ENCODE measurements at regions not wholly inside any gene's neighbourhood (a gene's known extent, or its start where the extent isn't known, plus 50 kb on each side); places are given as distances from the start of the nearest gene placed in this dataset.

DNA sequence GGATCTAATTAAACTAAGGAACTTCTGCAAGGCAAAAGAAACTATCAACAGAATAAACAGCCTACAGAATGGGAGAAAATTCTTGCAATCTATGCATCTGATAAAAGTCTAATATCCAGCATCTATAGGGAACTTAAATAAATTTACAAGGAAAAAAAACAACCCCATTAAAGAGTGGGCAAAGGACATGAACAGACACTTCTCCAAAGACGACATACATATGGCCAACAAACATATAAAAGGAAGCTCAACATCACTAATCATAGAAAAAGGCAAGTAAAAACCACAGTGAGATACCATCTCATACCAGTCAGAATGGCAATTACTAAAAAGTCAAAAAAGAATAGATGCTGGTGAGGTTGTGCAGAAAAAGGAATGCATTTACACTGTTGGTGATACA lies 134.8 kb upstream of the PAQR3 start:
- Histone ChIP-seq H3K36me3 (ENCODE audit: insufficient read depth) (no peaks in the 10 kb centered on the region), H3K27ac (ENCODE audit: low read depth) (no peak overlapping the region), H3K4me1 (ENCODE audit: insufficient read depth) (no peaks in the 10 kb centered on the region), H3K4me3 (ENCODE audit: low read depth, low read length) (no peak overlapping the region)
- WGBS, result 94% methylated on average over 1 of the region's 1 CpG
- no peak for DNase-seq (ENCODE audit: extremely low spot score)

DNA sequence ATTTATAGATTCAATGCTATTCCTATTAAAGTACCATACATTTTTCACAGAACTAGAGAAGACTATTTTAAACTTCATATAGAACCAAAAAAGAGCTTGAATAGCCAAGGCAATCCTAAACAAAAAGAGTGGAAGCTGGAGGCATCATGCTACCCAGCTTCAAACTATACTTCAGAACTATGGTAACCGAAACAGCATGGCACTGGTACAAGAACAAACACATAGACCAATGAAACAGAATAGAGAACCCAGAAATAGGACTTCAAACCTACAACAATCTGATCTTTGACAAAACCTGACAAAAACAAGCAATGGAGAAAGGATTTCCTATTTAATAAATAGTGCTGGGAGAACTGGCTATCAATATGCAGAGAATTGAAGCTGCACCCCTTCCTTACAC lies 134.2 kb upstream of the PAQR3 start:
- Histone ChIP-seq H3K4me1 (ENCODE audit: insufficient read depth) (no peaks in the 10 kb centered on the region), H3K36me3 (ENCODE audit: insufficient read depth) (no peaks in the 10 kb centered on the region), H3K27ac (ENCODE audit: low read depth) (no peak overlapping the region), H3K4me3 (ENCODE audit: low read depth, low read length) (no peak overlapping the region)
- DNase-seq (ENCODE audit: extremely low spot score), result no peak
- WGBS, result 49% methylated on average over 1 of the region's 1 CpG

DNA sequence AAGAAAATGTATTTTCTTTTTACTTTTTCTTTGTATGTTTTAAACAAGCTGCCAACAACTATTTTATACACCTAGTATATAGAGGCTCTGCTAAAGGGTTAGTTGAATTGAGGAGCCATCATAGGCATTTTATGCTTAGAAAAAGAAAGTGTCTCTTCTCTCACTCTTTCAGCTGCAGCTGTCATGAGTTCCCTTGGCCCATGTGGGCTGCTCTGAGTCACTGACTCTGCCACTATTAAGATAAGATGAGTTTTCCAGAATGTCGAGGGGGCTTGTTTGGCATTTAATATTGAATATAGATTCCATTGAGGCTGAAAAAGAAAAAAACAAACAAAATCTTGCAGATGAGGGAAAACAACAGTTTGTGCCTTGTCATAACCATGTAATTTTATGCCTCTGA lies 126.0 kb upstream of the PAQR3 start:
- 18% methylated on average over 1 of the region's 1 CpG for WGBS
- Histone ChIP-seq H3K27ac (ENCODE audit: low read depth) (no peak overlapping the region), H3K4me3 (ENCODE audit: low read depth, low read length) (no peak overlapping the region), H3K36me3 (ENCODE audit: insufficient read depth) (no peaks in the 10 kb centered on the region), H3K4me1 (ENCODE audit: insufficient read depth) (no peaks in the 10 kb centered on the region)
- no peak for DNase-seq (ENCODE audit: extremely low spot score)

DNA sequence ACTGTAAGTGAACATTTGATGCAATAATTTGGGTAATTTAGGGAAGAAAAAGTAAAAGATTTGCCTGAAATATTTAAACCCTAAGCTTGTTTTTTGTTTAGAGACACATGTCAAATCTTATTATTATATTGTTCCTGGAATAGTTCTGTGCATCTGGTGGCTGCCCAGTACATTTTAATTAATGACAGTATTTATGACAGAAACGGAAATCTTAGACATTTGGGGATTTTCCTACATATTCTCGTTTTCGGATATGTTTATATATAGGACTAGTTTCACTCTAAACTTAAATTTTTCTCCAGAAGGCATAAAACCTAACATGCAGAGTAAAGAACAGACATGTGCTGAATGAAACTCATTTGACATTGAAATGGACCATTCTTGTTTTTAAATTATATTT lies 125.6 kb upstream of the PAQR3 start:
- Histone ChIP-seq H3K27ac (ENCODE audit: low read depth) (no peak overlapping the region), H3K4me1 (ENCODE audit: insufficient read depth) (no peaks in the 10 kb centered on the region), H3K4me3 (ENCODE audit: low read depth, low read length) (no peak overlapping the region), H3K36me3 (ENCODE audit: insufficient read depth) (no peaks in the 10 kb centered on the region)
- no peak for DNase-seq (ENCODE audit: extremely low spot score)
- 51% methylated on average over 3 of the region's 3 CpGs for WGBS

GRCh38 chr4:79059631-79060399 lies 120.6 kb upstream of the PAQR3 start:
- WGBS, result 96% methylated on average over 4 of the region's 4 CpGs
- H3K27ac ChIP-seq (ENCODE audit: low read depth), result no peak overlapping the region
- H3K36me3 ChIP-seq (ENCODE audit: insufficient read depth), result no peaks in the 10 kb centered on the region
- no peak for DNase-seq (ENCODE audit: extremely low spot score)
- no peak overlapping the region for H3K4me3 ChIP-seq (ENCODE audit: low read depth, low read length)
- no peaks in the 10 kb centered on the region for H3K4me1 ChIP-seq (ENCODE audit: insufficient read depth)

- no peaks in the 10 kb centered on the region for H3K4me1 ChIP-seq (ENCODE audit: insufficient read depth)
- no peak for DNase-seq (ENCODE audit: extremely low spot score)
- no peaks in the 10 kb centered on the region for H3K36me3 ChIP-seq (ENCODE audit: insufficient read depth)
- no peak overlapping the region for H3K4me3 ChIP-seq (ENCODE audit: low read depth, low read length)
- WGBS, result 94% methylated on average over 2 of the region's 2 CpGs
- H3K27ac ChIP-seq (ENCODE audit: low read depth), result no peak overlapping the region
Measured at GRCh38 chr4:79057772-79058171, 118.5 kb upstream of the PAQR3 start.

GRCh38 chr4:79053754-79054153 lies 114.5 kb upstream of the PAQR3 start:
- Histone ChIP-seq H3K36me3 (ENCODE audit: insufficient read depth) (no peaks in the 10 kb centered on the region), H3K27ac (ENCODE audit: low read depth) (no peak overlapping the region), H3K4me3 (ENCODE audit: low read depth, low read length) (no peak overlapping the region), H3K4me1 (ENCODE audit: insufficient read depth) (no peaks in the 10 kb centered on the region)
- no peak for DNase-seq (ENCODE audit: extremely low spot score)

- Histone ChIP-seq H3K27ac (ENCODE audit: low read depth) (no peak overlapping the region), H3K4me1 (ENCODE audit: insufficient read depth) (no peaks in the 10 kb centered on the region), H3K36me3 (ENCODE audit: insufficient read depth) (no peaks in the 10 kb centered on the region), H3K4me3 (ENCODE audit: low read depth, low read length) (no peak overlapping the region)
- WGBS, result 83% methylated on average over 6 of the region's 6 CpGs
- DNase-seq (ENCODE audit: extremely low spot score), result no peak
Measured at GRCh38 chr4:79050541-79050880, 111.3 kb upstream of the PAQR3 start.

DNA sequence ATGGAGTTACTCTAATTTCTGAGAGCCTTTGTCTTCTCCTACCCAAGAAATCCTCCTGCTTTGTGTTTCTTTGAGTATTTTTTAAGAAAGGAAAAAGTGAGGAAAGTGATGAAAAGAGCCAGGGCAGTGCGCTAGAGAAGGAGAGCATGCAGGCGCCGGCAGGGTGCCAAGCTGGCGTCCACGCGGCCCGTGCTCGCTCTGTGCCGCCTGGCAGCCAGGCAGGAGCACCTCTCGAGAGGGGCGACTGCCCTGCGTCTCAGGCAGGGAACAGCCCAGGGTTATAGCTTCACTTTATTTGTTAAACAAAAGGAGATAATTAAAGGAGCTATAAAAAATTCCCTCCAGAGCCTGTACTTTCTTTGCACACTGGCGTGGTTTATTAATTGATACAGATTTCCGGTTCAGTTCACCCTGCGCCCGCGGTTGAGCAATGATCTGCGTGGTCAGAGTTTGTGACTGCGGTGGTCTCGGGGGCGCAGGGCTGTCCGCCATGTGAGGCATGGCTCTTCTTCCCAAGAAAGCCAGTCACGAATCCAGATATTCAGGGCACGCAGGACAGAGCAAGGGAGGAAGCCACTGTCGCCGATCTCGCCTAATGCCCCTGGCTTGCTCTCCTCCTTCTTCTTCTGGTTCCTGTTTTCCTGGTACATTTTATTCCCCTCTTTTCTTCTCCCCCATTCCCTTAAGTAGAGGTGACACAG lies 110.8 kb upstream of the PAQR3 start:
- no peak for DNase-seq (ENCODE audit: extremely low spot score)
- 77% methylated on average over 27 of the region's 27 CpGs for WGBS
- Histone ChIP-seq H3K4me1 (ENCODE audit: insufficient read depth) (no peaks in the 10 kb centered on the region), H3K4me3 (ENCODE audit: low read depth, low read length) (no peak overlapping the region), H3K36me3 (ENCODE audit: insufficient read depth) (no peaks in the 10 kb centered on the region), H3K27ac (ENCODE audit: low read depth) (no peak overlapping the region)

DNA sequence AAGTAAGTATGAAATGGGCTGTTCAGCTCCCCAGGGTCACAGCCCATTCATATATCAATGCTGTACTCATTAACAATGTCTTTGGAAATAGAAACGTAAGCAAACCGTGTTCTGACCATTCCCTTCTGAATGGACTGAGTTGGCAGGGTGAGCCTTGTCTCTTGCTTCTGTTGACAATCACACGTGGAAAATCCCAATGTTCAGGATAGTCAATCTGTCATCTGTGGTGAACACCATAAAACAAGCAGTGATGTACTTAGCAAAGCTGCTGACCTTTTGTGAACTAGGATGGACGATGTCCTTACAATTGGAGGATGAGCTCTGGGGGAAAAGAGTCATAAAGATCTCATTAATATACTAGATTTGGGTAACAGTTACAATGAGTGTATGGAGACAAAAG lies 109.6 kb upstream of the PAQR3 start:
- Histone ChIP-seq H3K27ac (ENCODE audit: low read depth) (no peak overlapping the region), H3K36me3 (ENCODE audit: insufficient read depth) (no peaks in the 10 kb centered on the region), H3K4me1 (ENCODE audit: insufficient read depth) (no peaks in the 10 kb centered on the region), H3K4me3 (ENCODE audit: low read depth, low read length) (no peak overlapping the region)
- no peak for DNase-seq (ENCODE audit: extremely low spot score)
- WGBS, result 66% methylated on average over 4 of the region's 4 CpGs

DNA sequence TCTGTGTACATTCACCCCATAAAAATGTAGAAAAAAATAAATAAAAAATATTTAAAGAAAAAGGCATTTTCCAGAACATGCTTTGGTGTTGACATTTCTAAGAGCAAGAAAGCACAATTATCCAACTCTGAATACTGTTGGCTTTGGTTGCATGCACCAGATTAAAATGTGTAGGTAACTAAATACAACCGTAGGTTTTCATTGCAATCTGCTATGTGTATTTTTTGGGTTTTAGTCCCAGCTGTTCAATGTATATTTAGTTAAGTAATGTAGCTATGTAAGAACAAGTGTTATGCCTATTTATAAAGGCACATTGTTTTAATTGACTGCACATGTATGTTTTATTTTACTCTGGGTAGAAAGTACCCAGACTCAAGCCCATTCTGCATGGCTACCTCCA lies 108.1 kb upstream of the PAQR3 start:
- no peak for DNase-seq (ENCODE audit: extremely low spot score)
- Histone ChIP-seq H3K36me3 (ENCODE audit: insufficient read depth) (no peaks in the 10 kb centered on the region), H3K4me1 (ENCODE audit: insufficient read depth) (no peaks in the 10 kb centered on the region), H3K27ac (ENCODE audit: low read depth) (no peak overlapping the region), H3K4me3 (ENCODE audit: low read depth, low read length) (no peak overlapping the region)
- WGBS, result 86% methylated on average over 1 of the region's 1 CpG

GRCh38 chr4:79046016-79046592 lies 106.9 kb upstream of the PAQR3 start:
- no peak overlapping the region for H3K4me3 ChIP-seq (ENCODE audit: low read depth, low read length)
- H3K36me3 ChIP-seq (ENCODE audit: insufficient read depth), result no peaks in the 10 kb centered on the region
- WGBS, result 47% methylated on average over 4 of the region's 4 CpGs
- H3K27ac ChIP-seq (ENCODE audit: low read depth), result no peak overlapping the region
- no peaks in the 10 kb centered on the region for H3K4me1 ChIP-seq (ENCODE audit: insufficient read depth)
- DNase-seq (ENCODE audit: extremely low spot score), result no peak

- H3K36me3 ChIP-seq (ENCODE audit: insufficient read depth), result no peaks in the 10 kb centered on the region
- H3K27ac ChIP-seq (ENCODE audit: low read depth), result no peak overlapping the region
- no peak for DNase-seq (ENCODE audit: extremely low spot score)
- no peak overlapping the region for H3K4me3 ChIP-seq (ENCODE audit: low read depth, low read length)
- 79% methylated on average over 2 of the region's 2 CpGs for whole genome bisulfite sequencing
- no peaks in the 10 kb centered on the region for H3K4me1 ChIP-seq (ENCODE audit: insufficient read depth)
Measured at GRCh38 chr4:79044141-79044659, 105.0 kb upstream of the PAQR3 start.

DNA sequence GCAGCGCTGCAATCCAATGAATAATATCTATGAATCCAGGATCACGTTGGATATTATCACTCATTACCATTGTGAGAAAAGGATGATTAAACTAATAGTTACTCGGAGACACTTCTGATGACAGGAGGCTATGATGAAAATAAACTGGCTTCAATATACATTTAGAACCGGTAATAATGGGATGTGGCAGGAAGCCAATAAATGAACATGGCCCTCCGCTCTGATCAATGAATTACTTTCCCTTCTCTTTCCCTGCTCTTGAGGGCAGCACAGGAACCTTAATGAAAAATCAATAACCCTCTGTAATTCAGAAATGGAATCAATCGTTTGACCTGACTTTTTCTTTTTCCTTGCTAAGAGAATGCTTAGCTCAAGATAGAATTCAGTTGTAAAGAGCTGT lies 103.9 kb upstream of the PAQR3 start:
- Histone ChIP-seq H3K4me1 (ENCODE audit: insufficient read depth) (no peaks in the 10 kb centered on the region), H3K4me3 (ENCODE audit: low read depth, low read length) (no peak overlapping the region), H3K36me3 (ENCODE audit: insufficient read depth) (no peaks in the 10 kb centered on the region), H3K27ac (ENCODE audit: low read depth) (no peak overlapping the region)
- WGBS, result 90% methylated on average over 6 of the region's 6 CpGs
- DNase-seq (ENCODE audit: extremely low spot score), result no peak

Measured in urinary bladder (tissue), 3 donors.